HG03025 (cell line): ENCODE measurements at regions not wholly inside any gene's neighbourhood (a gene's known extent, or its start where the extent isn't known, plus 50 kb on each side); places are given as distances from the start of the nearest gene placed in this dataset.
"Not testable (repeated sequence)": the region's sequence is repeated elsewhere in the genome, so short reads cannot be mapped to it uniquely, and the experiment has no call there.

Experiments
- ATAC-seq: cut with Tn5 transposase; IDR thresholded peaks from one replicate; pipeline ENCODE4 v1.9.1; 2021; ENCODE audit warnings: mild to moderate bottlenecking, moderate library complexity; ENCODE audit not compliant: unreplicated experiment, low FRiP score

DNA sequence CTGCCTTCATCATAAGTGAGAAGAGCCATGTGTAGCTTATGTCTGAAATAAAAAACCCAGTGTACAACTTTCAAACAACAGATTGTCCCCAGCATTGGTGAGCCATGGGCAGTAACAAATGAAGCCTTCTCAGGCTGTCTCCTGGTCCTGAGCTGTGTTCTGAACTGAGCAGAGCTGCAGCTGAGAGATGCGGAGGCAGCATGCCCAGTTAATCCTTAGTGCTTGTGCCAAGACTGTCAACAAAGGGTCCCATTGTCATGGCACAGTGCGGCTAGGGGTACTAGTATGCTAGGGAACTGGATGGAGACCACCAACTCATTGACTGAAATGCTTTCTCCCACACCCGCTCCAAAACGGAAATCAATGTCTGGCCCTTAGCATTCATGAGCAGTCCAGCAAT is 154.3 kb downstream of the RMST start:
- no peak for ATAC-seq

DNA sequence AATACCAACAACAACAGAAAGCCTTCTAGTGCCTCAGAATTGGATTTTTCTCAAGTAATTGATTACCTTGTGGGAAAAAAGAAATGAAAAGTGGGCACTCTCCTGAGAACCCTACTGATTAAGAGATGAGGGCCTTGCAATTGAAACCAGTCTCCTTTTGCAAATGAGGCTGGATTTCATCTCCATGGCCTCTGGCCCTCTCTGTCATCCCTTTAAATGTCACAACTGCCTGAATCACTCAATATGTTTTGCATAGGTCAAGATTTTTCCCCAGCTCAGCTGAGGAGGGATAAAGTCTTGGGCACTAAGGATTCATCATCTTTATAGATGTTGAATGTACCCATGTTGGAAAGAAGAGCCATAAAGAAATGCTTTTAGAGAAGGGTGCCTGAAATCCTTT is 166.4 kb downstream of the RMST start:
- no peak for ATAC-seq

DNA sequence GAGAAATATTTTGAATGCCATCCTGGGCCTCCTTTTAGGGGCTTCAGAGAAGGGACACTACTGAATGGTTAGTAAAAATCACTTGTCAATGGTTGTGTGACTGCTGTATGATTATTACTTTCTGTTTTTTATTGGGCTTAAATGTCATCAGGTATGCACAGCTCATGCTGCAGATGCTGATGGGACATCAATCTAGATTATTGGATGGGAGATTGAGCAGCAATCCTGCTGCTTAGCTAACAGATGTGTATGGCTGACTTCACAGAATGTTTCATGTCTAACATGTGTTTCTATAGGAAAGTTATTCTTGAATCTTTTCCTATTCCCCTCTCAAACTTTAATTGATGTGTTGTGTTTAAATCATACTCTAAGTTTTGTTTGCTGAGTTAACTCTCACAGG is 166.8 kb downstream of the RMST start:
- no peak for ATAC-seq

- no peak for ATAC-seq
Observed at GRCh38 chr12:97630356-97630755, 167.8 kb downstream of the RMST start.

DNA sequence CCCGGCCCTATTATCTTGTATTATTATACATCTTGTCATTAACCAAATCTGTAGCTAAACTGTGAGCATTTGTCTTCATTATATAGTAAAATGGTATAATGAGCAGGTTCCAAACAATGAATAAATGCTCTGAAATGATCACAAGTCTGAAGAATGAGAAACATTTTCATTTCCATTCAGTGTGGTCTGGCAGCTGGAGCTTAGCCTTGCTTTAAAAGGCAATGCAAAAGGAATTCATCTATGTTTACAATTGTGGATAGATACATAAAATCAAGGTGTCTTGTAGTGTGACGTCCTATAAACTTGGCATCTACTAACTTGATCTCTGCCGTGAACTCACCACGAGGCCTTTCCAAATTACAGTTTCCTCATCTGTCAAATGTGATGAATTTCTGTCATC is 168.3 kb downstream of the RMST start:
- no peak for ATAC-seq

- no peak for ATAC-seq
Observed at GRCh38 chr12:97637770-97638169, 175.2 kb downstream of the RMST start.

- no peak for ATAC-seq
Observed at GRCh38 chr12:97638739-97639138, 176.1 kb downstream of the RMST start.

GRCh38 chr12:97639702-97640101 is 177.1 kb downstream of the RMST start:
- ATAC-seq, result no peak

DNA sequence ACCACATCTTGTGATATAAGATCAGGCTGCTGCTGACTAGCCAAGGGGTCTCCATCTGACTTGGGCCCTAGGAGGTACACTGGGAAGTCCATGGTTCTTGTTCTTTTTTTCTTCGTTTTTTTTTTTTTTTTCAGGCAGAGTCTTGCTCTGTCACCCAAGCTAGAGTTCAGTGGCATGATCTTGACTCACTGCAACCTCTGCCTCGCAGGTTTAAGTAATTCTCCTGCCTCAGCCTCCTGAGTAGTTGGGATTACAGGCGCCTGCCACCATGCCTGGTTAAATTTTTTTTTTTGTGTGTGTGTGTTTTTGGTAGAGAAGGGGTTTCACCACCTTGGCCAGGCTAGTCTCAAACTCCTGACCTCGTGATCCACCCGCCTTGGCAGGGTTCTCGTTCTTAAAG is 178.2 kb downstream of the RMST start:
- ATAC-seq, result no peak

DNA sequence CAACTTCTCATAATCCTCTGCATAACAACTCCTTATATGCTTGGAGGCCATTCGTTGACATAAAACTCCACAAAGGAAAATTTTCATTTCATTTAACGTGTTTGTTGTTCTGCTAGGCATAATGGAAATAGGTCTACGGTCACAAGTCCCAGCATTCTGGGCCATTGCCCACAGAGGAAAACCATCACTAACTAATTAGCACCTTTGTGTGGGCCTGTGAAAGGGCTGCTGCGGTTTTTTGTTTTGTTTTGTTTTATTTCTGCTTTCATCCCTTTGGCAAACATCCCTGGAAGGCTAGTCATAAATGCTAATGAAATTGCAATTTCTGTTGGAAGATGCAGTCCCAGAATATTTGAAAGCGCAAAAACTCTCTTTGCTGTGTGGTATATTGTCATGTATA is 180.3 kb downstream of the RMST start:
- ATAC-seq, result no peak

DNA sequence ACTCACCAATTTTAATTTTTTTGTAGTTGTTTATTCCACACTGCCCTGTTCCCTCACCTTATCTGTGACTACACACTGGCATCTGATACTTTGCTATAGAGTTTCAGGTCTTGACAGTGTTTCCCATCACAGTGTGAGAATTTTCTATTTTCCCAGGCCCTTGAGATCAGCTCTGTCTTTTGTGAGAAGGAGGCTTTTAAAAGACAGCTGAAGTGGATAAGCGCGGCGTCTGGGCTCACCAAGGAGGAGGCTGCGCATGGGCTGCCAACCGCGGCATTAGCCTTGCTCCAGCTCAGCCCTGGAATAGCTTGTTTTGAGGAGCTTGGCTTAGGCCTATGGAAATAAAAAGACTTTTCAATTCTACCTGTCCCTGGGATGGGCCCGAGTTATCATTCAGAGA is 181.3 kb downstream of the RMST start:
- no peak for ATAC-seq

GRCh38 chr12:97645726-97646125 is 183.1 kb downstream of the RMST start:
- no peak for ATAC-seq

- ATAC-seq, result no peak
Observed at GRCh38 chr12:97647142-97647541, 184.5 kb downstream of the RMST start.

GRCh38 chr12:97650242-97650641 is 187.6 kb downstream of the RMST start:
- ATAC-seq, result no peak

GRCh38 chr12:97656548-97656947 is 193.9 kb downstream of the RMST start:
- ATAC-seq, result not testable (repeated sequence)

DNA sequence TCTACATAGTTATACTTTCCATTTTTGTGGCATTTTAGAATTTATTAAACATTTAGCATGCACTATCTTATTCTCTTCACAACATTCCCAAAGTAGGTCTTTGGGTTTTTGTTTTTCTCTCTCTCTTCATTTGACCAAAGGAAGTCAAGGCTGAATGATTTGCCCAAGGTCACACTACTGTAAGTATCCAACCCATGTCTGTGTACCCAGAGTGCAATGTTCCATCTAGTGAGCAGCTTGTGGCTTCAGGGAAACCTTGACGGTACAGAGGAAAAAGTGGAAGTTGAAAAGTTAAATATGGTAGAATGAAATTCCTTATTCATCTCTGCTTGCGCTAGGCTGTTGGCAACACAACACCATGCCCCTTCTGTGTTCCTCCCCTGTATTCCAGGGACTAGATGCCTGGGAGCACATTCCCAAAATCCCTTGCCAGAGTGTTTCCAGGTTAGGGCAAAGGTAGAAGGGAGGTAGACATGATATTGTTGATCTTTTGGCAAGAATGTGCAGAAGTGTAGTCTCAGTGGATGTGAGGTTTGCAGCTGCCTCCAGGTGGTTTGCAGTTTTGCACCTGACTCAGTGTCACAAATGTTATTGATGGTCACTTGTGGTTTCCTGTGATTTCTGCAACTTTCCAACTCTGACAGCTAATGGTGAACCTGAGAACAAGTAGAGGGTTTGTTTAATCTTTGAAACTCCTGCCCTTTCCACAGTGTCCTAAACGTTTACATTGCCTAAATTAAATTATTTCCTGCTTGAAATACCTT is 196.7 kb downstream of the RMST start:
- ATAC-seq, result no peak

GRCh38 chr12:97666263-97666662 is 203.7 kb downstream of the RMST start:
- ATAC-seq, result no peak

DNA sequence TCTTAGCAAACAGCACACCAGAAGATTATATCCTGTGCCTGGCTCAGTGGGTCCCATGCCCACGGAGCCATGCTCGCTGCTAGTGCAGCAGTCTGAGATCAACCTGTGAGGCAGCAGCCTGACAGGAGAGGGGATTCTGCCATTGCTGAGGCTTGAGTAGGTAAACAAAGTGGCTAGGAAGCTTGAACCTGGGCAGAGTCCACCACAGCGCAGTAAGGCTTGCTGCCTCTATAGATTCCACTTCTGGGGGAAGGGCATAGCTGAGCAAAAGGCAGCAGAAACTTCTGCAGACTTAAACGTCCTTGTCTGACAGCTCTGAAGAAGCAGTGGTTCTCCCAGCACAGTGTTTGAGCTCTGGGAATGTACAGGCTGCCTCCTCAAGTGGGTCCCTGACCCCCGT is 210.3 kb downstream of the RMST start:
- ATAC-seq, result no peak

- ATAC-seq, result no peak
Observed at GRCh38 chr12:97680751-97681150, 218.1 kb downstream of the RMST start.

- peak; percentile 93 for ATAC-seq
Observed at GRCh38 chr12:97681612-97682504, 219.3 kb downstream of the RMST start.

DNA sequence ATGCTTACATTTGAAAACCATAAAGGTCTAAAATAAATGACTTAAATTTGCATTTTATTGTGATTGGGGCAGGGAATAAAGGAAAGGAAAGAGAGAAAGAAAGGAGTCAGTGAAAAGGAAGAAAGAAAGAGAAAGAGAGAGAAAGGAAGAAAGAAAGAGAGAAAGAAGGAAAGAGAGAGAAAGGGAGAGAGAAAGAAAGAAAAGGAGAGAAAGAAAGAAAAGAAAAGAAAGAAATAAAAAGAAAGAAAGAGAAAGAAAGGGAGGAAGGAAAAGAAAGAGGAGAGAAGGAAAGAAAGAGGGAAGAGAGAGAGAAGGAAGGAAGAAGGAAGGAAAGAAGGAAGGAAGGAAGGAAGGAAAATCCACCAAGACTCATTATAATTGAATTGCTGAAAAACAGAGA is 222.8 kb downstream of the RMST start:
- ATAC-seq, result no peak

- no peak for ATAC-seq
Observed at GRCh38 chr12:97701901-97702300, 239.3 kb downstream of the RMST start.
